Nephron progenitor cell (in vitro differentiated cells): ENCODE measurements at regions not wholly inside any gene's neighbourhood (a gene's known extent, or its start where the extent isn't known, plus 50 kb on each side); places are given as distances from the start of the nearest gene placed in this dataset.
"Not testable (repeated sequence)": the region's sequence is repeated elsewhere in the genome, so short reads cannot be mapped to it uniquely, and the experiment has no call there.

Experiments
- DNase-seq: peaks from one replicate; pipeline ENCODE4 v3.0.0; 2021
- H3K27ac Mint-ChIP-seq: 2 replicates; pipeline ENCODE4 v1.8.0; 2021; ENCODE audit warnings: mild to moderate bottlenecking, moderate library complexity, mixed read lengths
- H3K27me3 Mint-ChIP-seq: 2 replicates; pipeline ENCODE4 v1.8.0; 2021; ENCODE audit warnings: mild to moderate bottlenecking, low read depth, mixed read lengths; ENCODE audit not compliant: poor library complexity
- H3K36me3 Mint-ChIP-seq: 2 replicates; pipeline ENCODE4 v1.8.0; 2021; ENCODE audit warnings: low read depth, mixed read lengths
- H3K4me1 Mint-ChIP-seq: 2 replicates; pipeline ENCODE4 v1.8.0; 2021; ENCODE audit warnings: mixed read lengths
- H3K4me3 Mint-ChIP-seq: 2 replicates; pipeline ENCODE4 v1.8.0; 2021; ENCODE audit warnings: mild to moderate bottlenecking, moderate library complexity, mixed read lengths
- H3K9me3 Mint-ChIP-seq: 2 replicates; pipeline ENCODE4 v1.8.0; 2021; ENCODE audit warnings: mild to moderate bottlenecking, moderate library complexity, mixed read lengths
- TF ChIP-seq, protein P1 (sequence below): fragments of 200-600 bp; sonication (generic); IDR thresholded peaks from 2 replicates; pipeline ENCODE4 v1.5.0; 2021; ENCODE audit warnings: antibody characterized with exemption

- no peak overlapping the region for H3K4me3 Mint-ChIP-seq
- TF ChIP-seq, protein P1, sequence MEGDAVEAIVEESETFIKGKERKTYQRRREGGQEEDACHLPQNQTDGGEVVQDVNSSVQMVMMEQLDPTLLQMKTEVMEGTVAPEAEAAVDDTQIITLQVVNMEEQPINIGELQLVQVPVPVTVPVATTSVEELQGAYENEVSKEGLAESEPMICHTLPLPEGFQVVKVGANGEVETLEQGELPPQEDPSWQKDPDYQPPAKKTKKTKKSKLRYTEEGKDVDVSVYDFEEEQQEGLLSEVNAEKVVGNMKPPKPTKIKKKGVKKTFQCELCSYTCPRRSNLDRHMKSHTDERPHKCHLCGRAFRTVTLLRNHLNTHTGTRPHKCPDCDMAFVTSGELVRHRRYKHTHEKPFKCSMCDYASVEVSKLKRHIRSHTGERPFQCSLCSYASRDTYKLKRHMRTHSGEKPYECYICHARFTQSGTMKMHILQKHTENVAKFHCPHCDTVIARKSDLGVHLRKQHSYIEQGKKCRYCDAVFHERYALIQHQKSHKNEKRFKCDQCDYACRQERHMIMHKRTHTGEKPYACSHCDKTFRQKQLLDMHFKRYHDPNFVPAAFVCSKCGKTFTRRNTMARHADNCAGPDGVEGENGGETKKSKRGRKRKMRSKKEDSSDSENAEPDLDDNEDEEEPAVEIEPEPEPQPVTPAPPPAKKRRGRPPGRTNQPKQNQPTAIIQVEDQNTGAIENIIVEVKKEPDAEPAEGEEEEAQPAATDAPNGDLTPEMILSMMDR, result no peak
- H3K36me3 Mint-ChIP-seq, result no peaks in the 10 kb centered on the region
- H3K4me1 Mint-ChIP-seq, result peaks cover 10% of the 10 kb centered on the region
- H3K27ac Mint-ChIP-seq, result no peak overlapping the region
- DNase-seq, result no peak
- H3K27me3 Mint-ChIP-seq, result no peaks in the 10 kb centered on the region
- H3K9me3 Mint-ChIP-seq, result peaks cover 4% of the 10 kb centered on the region
Measured at GRCh38 chr13:80070024-80070703, 270.8 kb downstream of the SPRY2 start.

DNA sequence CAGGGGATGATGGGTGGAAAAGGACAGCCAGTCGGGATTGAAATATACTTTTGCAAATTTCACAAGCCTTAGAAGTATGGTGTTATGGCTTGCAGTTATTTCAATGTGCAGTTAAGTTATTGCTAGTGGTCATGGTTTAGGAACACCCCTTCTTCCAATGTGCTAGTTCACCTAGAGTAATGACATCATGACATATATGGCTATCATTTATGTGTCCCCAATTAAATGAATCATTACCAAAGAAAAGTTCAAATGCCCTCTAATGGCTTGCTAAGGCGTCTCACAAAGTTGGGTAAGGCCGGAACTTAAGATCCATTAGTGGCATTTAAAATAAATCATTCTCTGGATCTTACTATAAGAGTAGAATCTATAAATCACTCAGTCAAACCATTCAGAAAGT is 271.6 kb downstream of the SPRY2 start:
- H3K27ac Mint-ChIP-seq, result no peak overlapping the region
- H3K4me3 Mint-ChIP-seq, result no peak overlapping the region
- H3K4me1 Mint-ChIP-seq, result peaks cover 10% of the 10 kb centered on the region
- H3K9me3 Mint-ChIP-seq, result no peaks in the 10 kb centered on the region
- H3K27me3 Mint-ChIP-seq, result no peaks in the 10 kb centered on the region
- H3K36me3 Mint-ChIP-seq, result no peaks in the 10 kb centered on the region
- TF ChIP-seq, protein P1, result no peak
- DNase-seq, result no peak

DNA sequence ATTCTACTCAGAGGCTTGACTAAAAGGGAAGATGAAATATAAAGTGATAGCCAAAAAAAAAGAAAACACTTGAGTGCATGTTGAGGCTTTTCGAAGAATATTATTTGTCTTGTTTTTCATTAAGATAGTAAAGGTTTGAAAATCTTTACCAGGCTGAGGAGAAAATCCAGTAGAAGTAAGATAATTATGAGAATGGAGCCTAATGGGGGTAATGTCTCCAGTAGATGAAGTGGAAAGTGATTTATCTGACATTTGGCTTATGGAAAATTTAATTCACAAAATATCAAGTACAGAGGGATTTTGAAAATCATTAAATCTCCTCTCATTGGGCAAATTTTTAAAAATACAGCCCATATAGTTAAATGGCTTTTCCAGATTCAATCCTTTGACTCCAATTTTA is 274.9 kb downstream of the SPRY2 start:
- no peak overlapping the region for H3K4me3 Mint-ChIP-seq
- no peak overlapping the region for H3K27ac Mint-ChIP-seq
- peaks cover 10% of the 10 kb centered on the region for H3K4me1 Mint-ChIP-seq
- DNase-seq, result no peak
- TF ChIP-seq, protein P1, result no peak
- H3K9me3 Mint-ChIP-seq, result peaks cover 21% of the 10 kb centered on the region
- peaks cover 6% of the 10 kb centered on the region for H3K27me3 Mint-ChIP-seq
- peaks cover 3% of the 10 kb centered on the region for H3K36me3 Mint-ChIP-seq

DNA sequence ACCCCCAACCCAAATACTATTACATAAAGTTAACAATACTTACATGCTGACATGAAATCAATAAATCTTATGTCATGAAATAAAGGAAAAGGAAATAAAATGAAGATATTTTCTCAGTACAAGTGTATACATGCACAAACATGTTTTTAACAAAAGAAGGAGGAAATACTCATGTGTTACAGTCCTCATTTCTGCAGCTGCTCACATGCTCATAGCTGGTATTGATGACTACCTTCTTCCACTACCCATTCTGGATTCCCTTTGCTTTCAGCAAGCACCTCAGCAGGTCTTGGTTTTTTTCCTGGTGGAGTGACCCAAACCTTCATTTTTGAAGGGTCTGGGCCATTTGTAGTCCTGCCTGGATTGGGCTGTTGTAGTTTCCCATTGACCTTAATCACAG is 278.5 kb downstream of the SPRY2 start:
- not testable (repeated sequence) for H3K27ac Mint-ChIP-seq, H3K4me3 Mint-ChIP-seq, DNase-seq, H3K4me1 Mint-ChIP-seq, H3K27me3 Mint-ChIP-seq
- peaks cover 47% of the 10 kb centered on the region for H3K9me3 Mint-ChIP-seq
- peaks cover 17% of the 10 kb centered on the region for H3K36me3 Mint-ChIP-seq

GRCh38 chr13:80059789-80060188 is 281.1 kb downstream of the SPRY2 start:
- no peak for DNase-seq
- H3K27ac Mint-ChIP-seq, result no peak overlapping the region
- peaks cover 17% of the 10 kb centered on the region for H3K36me3 Mint-ChIP-seq
- H3K9me3 Mint-ChIP-seq, result peaks cover 47% of the 10 kb centered on the region
- peaks cover 9% of the 10 kb centered on the region for H3K4me1 Mint-ChIP-seq
- no peak overlapping the region for H3K4me3 Mint-ChIP-seq
- peaks cover 6% of the 10 kb centered on the region for H3K27me3 Mint-ChIP-seq
- TF ChIP-seq, protein P1, result no peak

DNA sequence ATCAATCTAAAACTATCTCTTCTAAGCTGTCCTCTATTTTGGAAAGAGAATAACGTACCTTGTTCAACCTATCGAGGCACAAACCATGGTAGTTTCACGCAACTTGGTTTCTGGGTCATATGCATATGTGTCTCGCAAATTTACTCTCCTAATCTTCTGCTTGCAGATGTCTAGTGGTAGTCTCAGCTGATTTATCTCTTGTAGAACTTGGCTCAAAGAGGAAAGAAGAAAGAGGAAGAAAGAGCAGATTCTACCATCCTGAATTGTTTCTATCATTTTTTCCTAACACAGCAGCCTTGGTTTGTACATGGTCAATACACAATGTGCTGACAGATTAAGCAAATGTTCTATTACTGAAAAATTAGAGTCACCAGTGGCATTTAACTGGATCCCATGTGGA is 282.3 kb downstream of the SPRY2 start:
- H3K36me3 Mint-ChIP-seq, result peaks cover 17% of the 10 kb centered on the region
- TF ChIP-seq, protein P1, result no peak
- no peak overlapping the region for H3K4me3 Mint-ChIP-seq
- DNase-seq, result no peak
- H3K27ac Mint-ChIP-seq, result no peak overlapping the region
- H3K9me3 Mint-ChIP-seq, result peaks cover 52% of the 10 kb centered on the region
- H3K4me1 Mint-ChIP-seq, result peaks cover 9% of the 10 kb centered on the region
- peaks cover 6% of the 10 kb centered on the region for H3K27me3 Mint-ChIP-seq
